ENCODE measurements at regions not wholly inside any gene's neighbourhood (a gene's known extent, or its start where the extent isn't known, plus 50 kb on each side); places are given as distances from the start of the nearest gene placed in this dataset.
A peak's percentile ranks its signal among the peaks of the same experiment; 100 is the strongest.

DNA sequence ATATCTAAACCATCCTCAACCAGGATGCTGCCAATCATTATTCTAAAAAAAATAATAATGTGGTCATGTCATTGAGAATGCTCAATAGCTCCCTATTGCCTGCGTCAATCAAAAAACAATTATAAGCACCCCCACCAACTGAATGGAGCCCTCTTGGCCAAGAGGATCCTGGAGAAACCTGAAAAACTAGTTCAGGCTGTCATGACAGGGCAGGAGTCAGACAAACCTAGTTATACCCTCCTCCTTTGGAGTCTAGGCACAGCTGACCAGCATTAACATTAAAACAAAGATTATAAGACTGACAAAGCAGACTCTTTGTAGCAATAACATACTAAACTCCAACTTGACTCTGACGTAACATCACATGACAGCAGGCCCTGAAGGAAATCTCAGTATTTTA, 119.2 kb upstream of the CCL2 start:
- WGBS, 2 donors = 26 to 58% methylated on average over 2 of the region's 2 CpGs
- H3K27ac ChIP-seq = no peak overlapping the region
- H3K4me3 ChIP-seq = no peak overlapping the region
- H3K9me3 ChIP-seq = no peaks in the 10 kb centered on the region
- no peaks in the 10 kb centered on the region for H3K4me1 ChIP-seq
- H3K27me3 ChIP-seq = peaks cover 0 to 6% (median 0%) of the 10 kb centered on the region in 3 donors
- no peaks in the 10 kb centered on the region for H3K36me3 ChIP-seq
- intact Hi-C loops (cut with DNase I) = no loop called here
- no peak for DNase-seq
- no peak for TF ChIP-seq EP300 (IDR thresholded peaks at IDR 0.05)
- TF ChIP-seq, protein P1, sequence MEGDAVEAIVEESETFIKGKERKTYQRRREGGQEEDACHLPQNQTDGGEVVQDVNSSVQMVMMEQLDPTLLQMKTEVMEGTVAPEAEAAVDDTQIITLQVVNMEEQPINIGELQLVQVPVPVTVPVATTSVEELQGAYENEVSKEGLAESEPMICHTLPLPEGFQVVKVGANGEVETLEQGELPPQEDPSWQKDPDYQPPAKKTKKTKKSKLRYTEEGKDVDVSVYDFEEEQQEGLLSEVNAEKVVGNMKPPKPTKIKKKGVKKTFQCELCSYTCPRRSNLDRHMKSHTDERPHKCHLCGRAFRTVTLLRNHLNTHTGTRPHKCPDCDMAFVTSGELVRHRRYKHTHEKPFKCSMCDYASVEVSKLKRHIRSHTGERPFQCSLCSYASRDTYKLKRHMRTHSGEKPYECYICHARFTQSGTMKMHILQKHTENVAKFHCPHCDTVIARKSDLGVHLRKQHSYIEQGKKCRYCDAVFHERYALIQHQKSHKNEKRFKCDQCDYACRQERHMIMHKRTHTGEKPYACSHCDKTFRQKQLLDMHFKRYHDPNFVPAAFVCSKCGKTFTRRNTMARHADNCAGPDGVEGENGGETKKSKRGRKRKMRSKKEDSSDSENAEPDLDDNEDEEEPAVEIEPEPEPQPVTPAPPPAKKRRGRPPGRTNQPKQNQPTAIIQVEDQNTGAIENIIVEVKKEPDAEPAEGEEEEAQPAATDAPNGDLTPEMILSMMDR (IDR thresholded peaks at IDR 0.05) = no peak

DNA sequence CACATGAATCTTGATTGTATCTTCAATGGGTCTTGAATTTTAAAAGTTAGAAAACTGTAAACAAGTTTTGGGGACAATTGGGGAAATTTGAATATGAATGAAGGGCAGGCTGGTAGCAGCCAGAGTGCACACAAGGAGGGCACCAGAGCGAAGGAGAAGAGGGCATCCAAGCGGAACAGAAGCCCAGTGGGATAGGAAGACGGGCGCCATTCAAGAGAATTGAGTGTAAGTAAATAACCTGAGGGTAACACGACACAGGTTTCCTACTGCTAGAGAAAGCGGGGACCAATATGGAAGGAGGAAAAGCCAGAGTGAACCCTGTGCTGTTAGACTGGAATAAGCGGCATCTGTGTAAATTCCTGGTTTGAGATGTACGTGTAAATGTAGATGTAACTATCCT, 115.1 kb upstream of the CCL2 start:
- H3K36me3 ChIP-seq = no peaks in the 10 kb centered on the region
- WGBS, 2 donors = 73 to 76% methylated on average over 7 to 8 of the region's 8 CpGs
- TF ChIP-seq, protein P1 (IDR thresholded peaks at IDR 0.05) = no peak
- TF ChIP-seq POLR2AphosphoS5 (IDR thresholded peaks at IDR 0.05) = no peak
- no peak for TF ChIP-seq EP300 (IDR thresholded peaks at IDR 0.05)
- TF ChIP-seq POLR2A (IDR thresholded peaks at IDR 0.05) = no peak
- H3K27ac ChIP-seq = no peak overlapping the region
- intact Hi-C loops (cut with DNase I) = no loop called here
- H3K27me3 ChIP-seq = peaks cover 0 to 6% (median 0%) of the 10 kb centered on the region in 3 donors
- DNase-seq = no peak
- H3K9me3 ChIP-seq = no peaks in the 10 kb centered on the region
- no peak overlapping the region for H3K4me3 ChIP-seq
- H3K4me1 ChIP-seq = no peaks in the 10 kb centered on the region

DNA sequence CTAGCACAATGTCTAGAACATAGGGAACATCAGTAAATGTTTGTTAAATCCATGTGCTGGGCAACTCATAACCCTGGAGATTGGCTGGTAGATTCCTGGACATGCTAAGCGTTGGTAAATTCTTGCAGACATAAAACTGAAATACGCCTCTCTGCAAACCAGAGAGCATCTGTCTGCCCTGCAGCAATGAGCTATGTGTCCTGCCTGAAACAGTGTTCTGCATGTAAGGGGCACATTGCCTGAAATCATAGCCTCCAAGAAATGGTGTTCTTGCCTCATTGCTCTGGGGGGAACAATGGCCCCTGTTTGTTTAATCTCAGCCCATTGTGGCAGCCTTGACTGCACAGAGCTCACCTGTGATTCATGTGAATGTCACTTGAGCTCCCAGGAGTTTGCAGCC, 113.5 kb upstream of the CCL2 start:
- 81 to 88% methylated on average over 2 of the region's 2 CpGs for WGBS, 2 donors
- no peak for DNase-seq
- intact Hi-C loops (cut with DNase I) = no loop called here
- no peaks in the 10 kb centered on the region for H3K36me3 ChIP-seq
- no peak overlapping the region for H3K27ac ChIP-seq
- H3K4me3 ChIP-seq = no peak overlapping the region
- H3K27me3 ChIP-seq = peaks cover 0 to 13% (median 0%) of the 10 kb centered on the region in 3 donors
- H3K9me3 ChIP-seq = no peaks in the 10 kb centered on the region
- TF ChIP-seq EP300 (IDR thresholded peaks at IDR 0.05) (no peak), POLR2A (IDR thresholded peaks at IDR 0.05) (no peak), POLR2AphosphoS5 (IDR thresholded peaks at IDR 0.05) (no peak)
- TF ChIP-seq, protein P1 (IDR thresholded peaks at IDR 0.05) = no peak
- no peaks in the 10 kb centered on the region for H3K4me1 ChIP-seq

DNA sequence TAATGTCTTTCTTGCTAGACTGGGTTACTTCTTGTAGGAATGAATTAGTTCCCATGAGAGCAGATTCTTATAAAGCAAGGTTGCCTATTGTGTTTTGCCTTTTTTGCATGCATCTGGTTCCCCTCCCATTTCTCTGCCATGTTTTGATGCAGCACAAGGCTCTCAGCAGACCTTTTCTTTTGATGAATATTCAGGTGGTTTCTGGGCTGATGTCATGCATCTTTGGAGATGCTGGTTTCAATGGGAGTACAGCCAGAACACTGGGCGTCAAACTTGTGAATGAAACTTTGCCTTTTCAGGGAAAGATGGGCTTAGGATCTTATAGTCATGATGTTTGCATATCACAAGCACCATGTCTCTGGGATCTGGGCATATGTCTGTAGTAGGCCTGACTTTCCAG, 111.7 kb upstream of the CCL2 start:
- 70 to 89% methylated on average over 1 of the region's 1 CpG for WGBS, 2 donors
- intact Hi-C loops (cut with DNase I) = no loop called here
- H3K4me1 ChIP-seq = no peaks in the 10 kb centered on the region
- H3K27ac ChIP-seq = no peak overlapping the region
- peaks cover 0 to 19% (median 3%) of the 10 kb centered on the region in 3 donors for H3K27me3 ChIP-seq
- TF ChIP-seq, protein P1 (IDR thresholded peaks at IDR 0.05) = no peak
- TF ChIP-seq POLR2AphosphoS5 (IDR thresholded peaks at IDR 0.05) = no peak
- no peak for TF ChIP-seq EP300 (IDR thresholded peaks at IDR 0.05)
- TF ChIP-seq POLR2A (IDR thresholded peaks at IDR 0.05) = no peak
- no peak for DNase-seq
- no peak overlapping the region for H3K4me3 ChIP-seq
- H3K36me3 ChIP-seq = no peaks in the 10 kb centered on the region
- no peaks in the 10 kb centered on the region for H3K9me3 ChIP-seq

DNA sequence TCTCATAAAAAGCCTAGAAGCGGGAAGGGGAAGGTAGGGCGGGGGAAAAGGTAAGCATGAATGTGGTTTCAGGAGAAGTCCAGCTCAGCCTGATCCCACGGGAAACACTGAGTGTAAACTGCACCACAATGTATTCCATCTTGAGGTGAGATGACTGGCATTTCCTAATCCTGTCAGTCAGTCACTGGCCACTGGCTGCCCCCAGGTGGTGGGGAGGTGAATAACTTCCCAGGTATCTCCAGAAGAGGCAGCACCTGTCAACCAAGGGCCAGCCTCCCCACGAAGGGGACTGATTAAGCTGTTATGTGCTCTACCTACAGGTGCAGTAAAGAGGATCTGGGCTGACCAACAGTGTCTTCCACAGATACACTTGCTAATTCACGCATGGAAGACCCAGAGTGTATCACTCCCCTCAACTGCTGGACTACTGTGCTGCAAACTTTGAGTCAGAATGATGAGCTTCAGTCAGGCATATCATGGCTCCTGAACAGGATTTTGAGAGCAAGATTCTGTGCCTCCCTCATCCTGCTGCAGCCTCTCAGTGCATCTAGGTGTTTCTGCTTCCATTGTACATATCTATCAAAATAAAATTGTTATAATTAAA, 108.5 kb upstream of the CCL2 start:
- no peak overlapping the region for H3K4me3 ChIP-seq
- TF ChIP-seq POLR2AphosphoS5 (IDR thresholded peaks at IDR 0.05) = no peak
- TF ChIP-seq, protein P1 (IDR thresholded peaks at IDR 0.05) = peak in 1 of 4 experiments; percentile 8
- intact Hi-C loops (cut with DNase I) = no loop called here
- H3K27ac ChIP-seq = no peak overlapping the region
- no peaks in the 10 kb centered on the region for H3K4me1 ChIP-seq
- no peaks in the 10 kb centered on the region for H3K36me3 ChIP-seq
- WGBS, 2 donors = 18 to 28% methylated on average over 5 of the region's 5 CpGs
- DNase-seq = no peak
- H3K9me3 ChIP-seq = no peaks in the 10 kb centered on the region
- peaks cover 0 to 24% (median 3%) of the 10 kb centered on the region in 3 donors for H3K27me3 ChIP-seq
